Loucy (cell line): ENCODE measurements at regions not wholly inside any gene's neighbourhood (a gene's known extent, or its start where the extent isn't known, plus 50 kb on each side); places are given as distances from the start of the nearest gene placed in this dataset.

Source experiments
- EZH2phosphoT487 ChIP-seq: fragments of 200-600 bp; IDR thresholded peaks from 2 replicates; pipeline ENCODE4 v1.6.1; 2018; ENCODE audit warnings: antibody characterized with exemption, mild to moderate bottlenecking, moderate library complexity, borderline replicate concordance
- TF ChIP-seq, protein P1 (sequence below): fragments of 200-600 bp; sonication (generic); conservative IDR thresholded peaks from 2 replicates; pipeline ENCODE4 v1.5.1; 2014; ENCODE audit warnings: mild to moderate bottlenecking, antibody characterized with exemption, low read length

GRCh38 chr11:91174193-91174592 is 951.3 kb upstream of the CHORDC1 start:
- TF ChIP-seq, protein P1, sequence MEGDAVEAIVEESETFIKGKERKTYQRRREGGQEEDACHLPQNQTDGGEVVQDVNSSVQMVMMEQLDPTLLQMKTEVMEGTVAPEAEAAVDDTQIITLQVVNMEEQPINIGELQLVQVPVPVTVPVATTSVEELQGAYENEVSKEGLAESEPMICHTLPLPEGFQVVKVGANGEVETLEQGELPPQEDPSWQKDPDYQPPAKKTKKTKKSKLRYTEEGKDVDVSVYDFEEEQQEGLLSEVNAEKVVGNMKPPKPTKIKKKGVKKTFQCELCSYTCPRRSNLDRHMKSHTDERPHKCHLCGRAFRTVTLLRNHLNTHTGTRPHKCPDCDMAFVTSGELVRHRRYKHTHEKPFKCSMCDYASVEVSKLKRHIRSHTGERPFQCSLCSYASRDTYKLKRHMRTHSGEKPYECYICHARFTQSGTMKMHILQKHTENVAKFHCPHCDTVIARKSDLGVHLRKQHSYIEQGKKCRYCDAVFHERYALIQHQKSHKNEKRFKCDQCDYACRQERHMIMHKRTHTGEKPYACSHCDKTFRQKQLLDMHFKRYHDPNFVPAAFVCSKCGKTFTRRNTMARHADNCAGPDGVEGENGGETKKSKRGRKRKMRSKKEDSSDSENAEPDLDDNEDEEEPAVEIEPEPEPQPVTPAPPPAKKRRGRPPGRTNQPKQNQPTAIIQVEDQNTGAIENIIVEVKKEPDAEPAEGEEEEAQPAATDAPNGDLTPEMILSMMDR, result no peak
- TF ChIP-seq EZH2phosphoT487, result no peak
